OCI-LY7 (cell line): ENCODE measurements at regions not wholly inside any gene's neighbourhood (a gene's known extent, or its start where the extent isn't known, plus 50 kb on each side); places are given as distances from the start of the nearest gene placed in this dataset.

ENCODE experiments used
- CTCF ChIP-seq: fragments of 200-600 bp; sonication (generic); conservative IDR thresholded peaks from 2 replicates; pipeline ENCODE4 v1.5.1; 2014; ENCODE audit warnings: mild to moderate bottlenecking, antibody characterized with exemption, low read length, moderate library complexity, mixed read lengths
- EZH2phosphoT487 ChIP-seq: fragments of 200-600 bp; sonication (generic); IDR thresholded peaks from 2 replicates; pipeline ENCODE4 v1.6.1; 2018; ENCODE audit warnings: low read depth, borderline replicate concordance, mild to moderate bottlenecking, mixed run types, antibody characterized with exemption, low read length, moderate library complexity, mixed read lengths

- TF ChIP-seq CTCF (peak; percentile 61), EZH2phosphoT487 (no peak)
These were observed 58.2 kb upstream of the ZNF157 start for GRCh38 chrX:47311932-47312774.
